ENCODE measurements at regions not wholly inside any gene's neighbourhood (a gene's known extent, or its start where the extent isn't known, plus 50 kb on each side); places are given as distances from the start of the nearest gene placed in this dataset.

- no peak for DNase-seq (ENCODE audit: low spot score)
Measured at GRCh38 chr2:10964052-10964790, 52.5 kb downstream of the KCNF1 start.

DNA sequence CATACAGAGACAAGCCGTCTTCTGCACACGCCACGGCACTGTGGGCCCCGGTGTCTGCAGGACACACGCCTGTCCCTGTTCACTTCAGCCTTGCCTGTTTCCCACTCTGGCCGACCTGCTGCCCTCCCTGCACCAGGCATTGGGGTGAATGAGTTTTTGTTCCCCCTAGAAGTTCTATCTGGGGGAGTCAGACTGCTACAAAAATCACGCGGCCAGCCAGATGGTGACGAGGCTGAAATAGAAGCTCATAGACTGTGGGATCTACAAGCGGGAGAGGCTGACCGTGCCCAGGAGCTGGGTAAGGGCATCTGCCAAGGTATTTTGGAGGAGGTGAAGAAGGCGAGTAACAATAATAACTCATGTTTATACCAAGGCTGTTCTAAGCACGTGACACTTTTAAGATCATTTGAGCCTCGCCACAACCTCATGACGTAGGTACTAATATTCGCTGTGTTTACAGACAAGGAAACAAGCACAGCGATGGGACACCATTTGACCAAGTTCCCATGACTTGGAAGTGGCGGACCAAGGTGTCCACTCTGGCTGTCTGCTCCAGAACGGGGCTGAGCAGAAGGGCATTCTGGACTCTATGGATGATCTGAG is 53.6 kb downstream of the KCNF1 start:
- DNase-seq (ENCODE audit: low spot score): no peak

DNA sequence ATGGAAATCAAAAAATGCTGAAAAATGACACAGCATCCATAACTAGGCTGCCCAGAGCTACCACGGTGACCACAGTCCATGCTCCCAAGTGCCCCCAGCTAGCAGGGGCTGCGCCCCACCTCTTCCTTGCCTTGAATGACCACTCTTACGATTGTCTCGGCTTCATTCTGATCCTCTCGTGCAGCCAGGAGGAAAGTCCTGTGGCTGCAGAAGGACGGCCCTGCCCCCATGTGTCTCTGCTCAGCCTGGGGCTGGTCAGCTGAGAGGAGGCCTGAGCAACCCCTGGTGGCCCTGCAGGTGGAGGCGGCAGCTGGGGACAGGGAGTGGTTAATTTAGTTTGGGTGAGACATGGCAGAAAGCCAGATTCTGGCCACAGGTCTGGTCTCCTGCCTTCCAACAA is 54.3 kb downstream of the KCNF1 start:
- DNase-seq (ENCODE audit: low spot score): no peak

DNA sequence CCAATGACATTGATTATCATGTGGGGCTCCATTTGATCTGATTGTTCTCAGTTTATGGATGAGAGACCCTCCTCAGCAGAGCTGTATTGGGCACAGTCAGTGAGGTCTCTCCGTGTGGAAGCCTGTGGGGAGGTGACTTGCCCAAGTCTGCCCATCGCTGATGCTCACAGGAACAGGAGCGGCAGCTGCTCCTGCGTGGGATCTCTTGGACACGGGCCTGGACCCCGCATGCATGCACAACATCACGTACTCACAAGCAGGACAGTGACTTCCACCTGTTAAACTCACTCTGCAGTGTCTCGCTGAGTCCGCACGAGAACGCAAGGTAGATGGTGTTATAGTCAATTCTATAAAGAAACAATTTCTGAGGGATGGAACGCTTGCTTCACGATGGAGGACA is 55.0 kb downstream of the KCNF1 start:
- no peak for DNase-seq (ENCODE audit: low spot score)

- no peak for DNase-seq (ENCODE audit: low spot score)
Measured at GRCh38 chr2:10968176-10968575, 56.4 kb downstream of the KCNF1 start.

DNA sequence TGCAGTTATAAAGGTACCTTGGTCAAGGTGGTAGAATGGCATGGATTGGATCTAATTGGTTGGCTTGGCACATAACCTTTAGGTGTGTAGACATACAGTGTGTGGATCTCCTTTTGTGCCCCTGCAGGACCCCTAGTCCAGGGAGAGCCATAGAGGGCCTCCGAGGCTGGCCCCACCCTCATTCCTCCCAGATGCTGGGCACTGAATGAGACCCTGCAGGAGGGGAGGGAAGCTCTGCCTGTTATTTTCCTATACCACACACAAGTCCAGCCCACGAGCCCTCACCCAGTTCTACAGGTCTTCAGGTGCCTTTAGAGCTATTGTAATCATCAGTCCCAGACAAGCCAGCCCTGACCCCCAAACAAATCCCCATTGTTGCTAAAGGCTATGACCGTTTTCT is 58.9 kb downstream of the KCNF1 start:
- DNase-seq (ENCODE audit: low spot score): no peak

DNA sequence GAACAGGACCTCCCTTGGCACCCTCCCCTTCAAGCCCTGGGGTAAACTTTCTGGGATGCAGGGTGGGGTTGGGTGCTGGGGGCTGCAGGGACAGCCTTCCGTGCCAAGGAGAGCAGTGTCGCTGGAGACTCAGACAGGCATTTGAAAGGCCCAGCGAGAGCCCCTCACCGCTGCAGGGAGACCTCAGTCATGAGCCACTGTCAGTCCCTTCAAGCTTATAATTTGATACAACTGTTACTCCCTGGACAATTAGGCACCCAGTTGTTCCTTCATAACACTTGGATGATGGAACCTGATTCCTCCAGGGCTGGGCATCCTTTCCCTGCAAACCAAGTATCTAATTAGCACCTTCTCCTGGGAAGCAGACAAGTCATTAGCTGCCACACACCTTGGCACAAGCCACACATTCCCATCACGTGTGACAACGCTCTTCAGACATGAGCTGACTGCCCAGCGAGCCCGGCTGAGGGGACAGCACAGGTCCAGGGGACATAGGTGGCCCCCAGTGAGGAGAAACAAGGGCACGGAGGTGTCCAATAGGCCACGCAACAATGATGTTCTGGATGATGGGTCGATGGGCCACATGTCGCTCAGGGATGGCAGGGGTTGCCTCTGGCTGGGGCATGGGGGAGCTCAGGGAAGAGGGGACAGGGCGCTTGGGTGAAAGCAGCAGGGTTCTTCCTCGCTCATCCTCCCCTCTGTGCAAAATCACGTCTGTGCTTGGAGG is 59.6 kb downstream of the KCNF1 start:
- no peak for DNase-seq (ENCODE audit: low spot score)

- DNase-seq (ENCODE audit: low spot score): no peak
Measured at GRCh38 chr2:10971888-10972260, 60.1 kb downstream of the KCNF1 start.

- DNase-seq (ENCODE audit: low spot score): no peak
Measured at GRCh38 chr2:10972683-10973433, 61.1 kb downstream of the KCNF1 start.

GRCh38 chr2:10973766-10974165 is 62.0 kb downstream of the KCNF1 start:
- no peak for DNase-seq (ENCODE audit: low spot score)

DNA sequence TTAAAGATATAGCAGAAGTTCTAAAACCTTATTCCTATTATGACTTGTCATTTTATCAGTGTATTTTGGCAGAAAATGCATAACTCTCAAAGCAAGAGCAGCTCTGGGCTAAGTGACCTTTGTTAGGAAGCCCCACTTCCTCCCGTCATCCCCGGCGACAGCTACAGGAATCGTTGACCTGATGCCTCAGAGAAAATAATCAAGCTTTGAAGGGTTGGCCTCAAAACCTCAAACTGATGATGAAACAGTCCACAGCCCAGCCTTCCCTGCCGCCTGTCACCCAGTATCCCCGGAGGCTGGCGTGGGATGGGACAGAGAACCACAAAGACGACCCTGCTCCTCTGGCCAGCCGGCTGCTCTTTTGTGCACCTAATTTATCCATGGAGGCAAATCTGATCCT is 65.3 kb downstream of the KCNF1 start:
- DNase-seq (ENCODE audit: low spot score): no peak

- DNase-seq (ENCODE audit: low spot score): no peak
Measured at GRCh38 chr2:10977621-10978020, 65.9 kb downstream of the KCNF1 start.

DNA sequence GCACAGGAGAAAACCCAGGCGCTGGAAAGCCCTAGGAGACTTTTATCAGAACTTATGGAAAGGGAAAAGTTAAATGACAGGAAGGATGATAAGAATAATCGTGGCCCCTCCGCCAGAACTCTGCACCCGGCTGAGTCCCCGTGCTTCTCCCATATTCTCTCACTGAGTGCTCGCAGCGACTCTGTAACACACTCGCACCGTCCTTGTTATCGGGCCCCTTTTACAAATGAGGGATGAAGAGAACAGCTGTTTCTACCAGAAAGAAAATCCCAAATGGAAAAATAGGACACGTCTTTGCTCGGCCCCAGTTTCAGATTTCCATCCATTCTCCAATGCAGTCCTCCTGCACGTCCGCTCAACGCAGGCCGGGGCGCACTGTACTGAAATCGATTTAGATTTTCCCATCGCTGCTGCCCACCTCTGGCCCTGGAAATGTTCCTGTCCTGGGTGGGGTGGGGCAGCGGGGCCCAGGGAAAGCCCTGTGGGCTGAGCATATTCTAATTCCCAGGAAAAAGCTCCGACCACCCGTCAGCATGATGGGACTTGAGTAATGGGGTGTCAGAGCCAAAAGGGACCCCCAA is 66.4 kb downstream of the KCNF1 start:
- no peak for DNase-seq (ENCODE audit: low spot score)

- no peak for DNase-seq (ENCODE audit: low spot score)
Measured at GRCh38 chr2:10980071-10980470, 68.3 kb downstream of the KCNF1 start.

GRCh38 chr2:10980886-10981425 is 69.2 kb downstream of the KCNF1 start:
- DNase-seq (ENCODE audit: low spot score): no peak

GRCh38 chr2:10981451-10981850 is 69.7 kb downstream of the KCNF1 start:
- no peak for DNase-seq (ENCODE audit: low spot score)

GRCh38 chr2:10981941-10982431 is 70.3 kb downstream of the KCNF1 start:
- no peak for DNase-seq (ENCODE audit: low spot score)

- no peak for DNase-seq (ENCODE audit: low spot score)
Measured at GRCh38 chr2:10982931-10983701, 71.4 kb downstream of the KCNF1 start.

GRCh38 chr2:10983711-10984110 is 72.0 kb downstream of the KCNF1 start:
- no peak for DNase-seq (ENCODE audit: low spot score)

DNA sequence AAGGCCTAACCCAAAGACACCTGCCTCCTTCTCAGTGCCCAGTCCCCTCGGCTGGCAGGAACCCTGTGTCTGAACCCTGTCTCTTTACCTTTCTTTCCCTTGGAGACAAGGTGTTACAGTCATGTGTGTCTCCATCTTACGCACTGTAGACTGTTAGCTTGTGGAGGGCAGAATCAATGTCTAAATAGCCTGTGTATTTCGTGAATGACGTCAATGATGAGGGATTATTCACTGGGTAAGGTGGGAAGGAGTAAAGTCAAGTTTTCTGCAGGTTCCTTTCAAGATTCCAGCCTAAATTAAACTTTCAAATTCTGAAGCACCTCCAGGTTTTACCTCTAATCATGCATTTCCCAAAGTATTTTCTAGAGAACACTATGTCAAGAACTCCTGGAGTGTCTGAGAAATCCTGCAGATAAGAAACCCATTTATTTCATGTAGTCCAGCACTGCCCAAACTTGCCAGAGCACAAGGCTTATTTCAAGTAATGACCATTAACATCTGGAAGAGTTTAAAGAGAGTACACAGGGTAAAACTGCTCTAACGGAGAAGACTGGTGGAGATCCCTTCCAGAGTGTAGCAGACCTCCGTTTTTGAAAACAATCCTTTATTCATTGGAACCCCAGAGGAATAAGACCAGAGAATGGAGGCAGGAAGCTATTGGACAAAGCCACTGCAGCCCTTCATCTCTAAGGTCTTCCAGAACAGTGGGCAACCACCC is 72.8 kb downstream of the KCNF1 start:
- DNase-seq (ENCODE audit: low spot score): no peak
